IPS DF 19.7 (cell line): ENCODE measurements at regions not wholly inside any gene's neighbourhood (a gene's known extent, or its start where the extent isn't known, plus 50 kb on each side); places are given as distances from the start of the nearest gene placed in this dataset.

Experiments
- DNase-seq: peaks from one replicate; pipeline ENCODE4 v3.0.0-alpha.2; 2013; ENCODE audit warnings: low read depth, low spot score

- DNase-seq, result no peak
Measured at GRCh38 chr2:219769090-219769910, 141.9 kb downstream of the SLC4A3 start.

- DNase-seq, result no peak
Measured at GRCh38 chr2:219772103-219772635, 144.7 kb downstream of the SLC4A3 start.

- no peak for DNase-seq
Measured at GRCh38 chr2:219772697-219773096, 145.3 kb downstream of the SLC4A3 start.

GRCh38 chr2:219775506-219775905 lies 148.1 kb downstream of the SLC4A3 start:
- no peak for DNase-seq

- DNase-seq, result no peak
Measured at GRCh38 chr2:219777388-219777787, 150.0 kb downstream of the SLC4A3 start.

- no peak for DNase-seq
Measured at GRCh38 chr2:219778189-219778588, 150.8 kb downstream of the SLC4A3 start.

GRCh38 chr2:219782737-219783348 lies 155.4 kb downstream of the SLC4A3 start:
- DNase-seq, result no peak

- no peak for DNase-seq
Measured at GRCh38 chr2:219783359-219783975, 156.0 kb downstream of the SLC4A3 start.

GRCh38 chr2:219784178-219784577 lies 156.7 kb downstream of the SLC4A3 start:
- DNase-seq, result no peak

- DNase-seq, result no peak
Measured at GRCh38 chr2:219789476-219789875, 162.0 kb downstream of the SLC4A3 start.

- no peak for DNase-seq
Measured at GRCh38 chr2:219792446-219792845, 165.0 kb downstream of the SLC4A3 start.

GRCh38 chr2:219798430-219798829 lies 171.0 kb downstream of the SLC4A3 start:
- DNase-seq, result no peak

GRCh38 chr2:219803294-219803693 lies 175.9 kb downstream of the SLC4A3 start:
- no peak for DNase-seq

- no peak for DNase-seq
Measured at GRCh38 chr2:219810895-219811294, 183.5 kb downstream of the SLC4A3 start.

GRCh38 chr2:219812672-219813071 lies 185.2 kb downstream of the SLC4A3 start:
- no peak for DNase-seq

- no peak for DNase-seq
Measured at GRCh38 chr2:219820767-219821166, 193.3 kb downstream of the SLC4A3 start.

- DNase-seq, result no peak
Measured at GRCh38 chr2:219823574-219823973, 196.1 kb downstream of the SLC4A3 start.

- no peak for DNase-seq
Measured at GRCh38 chr2:219824996-219825395, 197.6 kb downstream of the SLC4A3 start.

- no peak for DNase-seq
Measured at GRCh38 chr2:219828127-219828526, 200.7 kb downstream of the SLC4A3 start.

- DNase-seq, result no peak
Measured at GRCh38 chr2:219829667-219830352, 202.4 kb downstream of the SLC4A3 start.

- no peak for DNase-seq
Measured at GRCh38 chr2:219830353-219830738, 202.9 kb downstream of the SLC4A3 start.

GRCh38 chr2:219831957-219832356 lies 204.5 kb downstream of the SLC4A3 start:
- no peak for DNase-seq
